ENCODE measurements at regions not wholly inside any gene's neighbourhood (a gene's known extent, or its start where the extent isn't known, plus 50 kb on each side); places are given as distances from the start of the nearest gene placed in this dataset.

DNA sequence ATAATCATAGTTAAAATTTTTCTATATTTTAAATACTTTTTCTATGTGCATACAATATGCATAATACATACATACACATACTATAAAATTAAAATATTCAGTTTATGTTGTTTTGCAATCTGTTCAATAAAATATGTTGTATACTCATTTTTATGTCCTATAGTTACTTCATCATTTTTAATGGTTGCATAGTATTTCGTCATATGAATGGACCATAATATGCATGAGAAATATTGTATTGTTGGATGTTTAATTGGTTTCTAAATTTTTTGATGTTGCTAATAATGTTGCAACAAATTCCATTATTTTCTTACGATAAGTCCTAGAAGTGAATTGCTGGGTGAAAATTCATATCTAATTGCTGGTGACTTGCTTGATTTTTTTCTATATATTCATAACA is 211.5 kb upstream of the GCFC2 start:
- TF ChIP-seq EZH2 (IDR thresholded peaks at IDR 0.05; ENCODE audit: low read length, unreplicated experiment): no peak
- no peak for TF ChIP-seq EZH2phosphoT487 (IDR thresholded peaks at IDR 0.05; ENCODE audit: borderline replicate concordance, low read length)
- TF ChIP-seq, protein P1, sequence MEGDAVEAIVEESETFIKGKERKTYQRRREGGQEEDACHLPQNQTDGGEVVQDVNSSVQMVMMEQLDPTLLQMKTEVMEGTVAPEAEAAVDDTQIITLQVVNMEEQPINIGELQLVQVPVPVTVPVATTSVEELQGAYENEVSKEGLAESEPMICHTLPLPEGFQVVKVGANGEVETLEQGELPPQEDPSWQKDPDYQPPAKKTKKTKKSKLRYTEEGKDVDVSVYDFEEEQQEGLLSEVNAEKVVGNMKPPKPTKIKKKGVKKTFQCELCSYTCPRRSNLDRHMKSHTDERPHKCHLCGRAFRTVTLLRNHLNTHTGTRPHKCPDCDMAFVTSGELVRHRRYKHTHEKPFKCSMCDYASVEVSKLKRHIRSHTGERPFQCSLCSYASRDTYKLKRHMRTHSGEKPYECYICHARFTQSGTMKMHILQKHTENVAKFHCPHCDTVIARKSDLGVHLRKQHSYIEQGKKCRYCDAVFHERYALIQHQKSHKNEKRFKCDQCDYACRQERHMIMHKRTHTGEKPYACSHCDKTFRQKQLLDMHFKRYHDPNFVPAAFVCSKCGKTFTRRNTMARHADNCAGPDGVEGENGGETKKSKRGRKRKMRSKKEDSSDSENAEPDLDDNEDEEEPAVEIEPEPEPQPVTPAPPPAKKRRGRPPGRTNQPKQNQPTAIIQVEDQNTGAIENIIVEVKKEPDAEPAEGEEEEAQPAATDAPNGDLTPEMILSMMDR (conservative IDR thresholded peaks at IDR 0.05; ENCODE audit: low read depth, low read length): no peak
- peaks cover 25% of the 10 kb centered on the region for H3K27me3 ChIP-seq (ENCODE audit: low read length)
- no peaks in the 10 kb centered on the region for H3F3A ChIP-seq (ENCODE audit: low read length, unreplicated experiment)
- no peaks in the 10 kb centered on the region for H3K79me2 ChIP-seq (ENCODE audit: low read length)
- no peaks in the 10 kb centered on the region for H3K4me1 ChIP-seq (ENCODE audit: insufficient read depth, low read length)
- no peak overlapping the region for H3K4me2 ChIP-seq (ENCODE audit: low read length)
- H3K36me3 ChIP-seq (ENCODE audit: low read depth, low read length): no peaks in the 10 kb centered on the region
- H3K27ac ChIP-seq (ENCODE audit: low read length): no peak overlapping the region
- no peaks in the 10 kb centered on the region for H3K9me2 ChIP-seq (replicated peaks; ENCODE audit: low read length)
- no peak overlapping the region for H3K4me3 ChIP-seq (ENCODE audit: low read length)
- no peak overlapping the region for H3K9ac ChIP-seq (ENCODE audit: low read length)
- no peaks in the 10 kb centered on the region for H4K20me1 ChIP-seq (ENCODE audit: low read length)
- no peak overlapping the region for H2AFZ ChIP-seq (ENCODE audit: low read length)
- BruUV-seq (replicated peaks): no TSS peak
- ChIA-PET POLR2A (ENCODE audit: unreplicated experiment) (no interaction called here), CTCF (no interaction called here)
- intact Hi-C loops (cut with micrococcal nuclease): no loop called here
- no peaks in the 10 kb centered on the region for H3K9me3 ChIP-seq (ENCODE audit: low read length)
- no peak for ATAC-seq
- DNase-seq: no peak

DNA sequence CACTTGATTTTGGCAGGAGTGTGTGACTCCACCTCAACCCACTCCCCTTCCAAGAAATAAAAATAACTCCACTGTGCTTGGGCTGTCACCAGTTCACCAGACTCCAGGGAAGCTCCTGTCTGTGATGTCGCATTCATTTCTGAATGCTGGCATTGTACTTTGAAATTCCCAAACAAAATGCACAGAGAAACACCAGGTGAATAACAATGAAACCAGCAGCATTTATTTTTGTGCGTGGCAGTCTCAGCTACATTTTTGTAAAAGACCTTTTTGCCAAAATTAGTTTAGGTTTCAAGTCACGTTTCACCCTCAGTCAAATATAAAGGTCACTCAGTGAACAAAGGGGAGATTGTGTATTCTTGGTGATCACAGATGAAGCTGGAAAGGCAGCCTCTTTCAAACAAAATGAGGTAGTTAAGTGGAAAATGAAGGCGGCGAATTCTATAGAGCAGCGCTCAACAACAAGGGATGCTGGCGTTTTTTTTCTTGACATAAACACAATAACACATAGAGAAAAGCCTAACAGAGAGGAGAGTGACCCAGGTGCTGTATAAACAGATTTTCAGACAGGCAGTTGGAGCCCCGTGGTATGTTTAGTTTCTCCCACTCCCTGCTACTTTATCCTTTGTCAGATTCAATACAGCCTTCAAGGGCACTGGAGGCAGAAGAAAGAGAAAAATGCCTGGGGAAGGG is 210.3 kb upstream of the GCFC2 start:
- no peaks in the 10 kb centered on the region for H3K9me2 ChIP-seq (replicated peaks; ENCODE audit: low read length)
- POLR2A ChIA-PET (ENCODE audit: unreplicated experiment): no interaction called here
- no peaks in the 10 kb centered on the region for H3K79me2 ChIP-seq (ENCODE audit: low read length)
- CTCF ChIA-PET: no interaction called here
- BruUV-seq (replicated peaks): no TSS peak
- H3K27me3 ChIP-seq (ENCODE audit: low read length): peaks cover 25% of the 10 kb centered on the region
- ATAC-seq (no peak), DNase-seq (no peak)
- no peaks in the 10 kb centered on the region for H3F3A ChIP-seq (ENCODE audit: low read length, unreplicated experiment)
- no peak overlapping the region for H2AFZ ChIP-seq (ENCODE audit: low read length)
- H3K4me2 ChIP-seq (ENCODE audit: low read length): no peak overlapping the region
- TF ChIP-seq, protein P1 (conservative IDR thresholded peaks at IDR 0.05; ENCODE audit: low read depth, low read length): no peak
- TF ChIP-seq EZH2phosphoT487 (IDR thresholded peaks at IDR 0.05; ENCODE audit: borderline replicate concordance, low read length): no peak
- no peak for TF ChIP-seq EZH2 (IDR thresholded peaks at IDR 0.05; ENCODE audit: low read length, unreplicated experiment)
- no peaks in the 10 kb centered on the region for H3K9me3 ChIP-seq (ENCODE audit: low read length)
- no peak overlapping the region for H3K27ac ChIP-seq (ENCODE audit: low read length)
- intact Hi-C loops (cut with micrococcal nuclease): no loop called here
- no peak overlapping the region for H3K9ac ChIP-seq (ENCODE audit: low read length)
- no peaks in the 10 kb centered on the region for H4K20me1 ChIP-seq (ENCODE audit: low read length)
- no peaks in the 10 kb centered on the region for H3K36me3 ChIP-seq (ENCODE audit: low read depth, low read length)
- no peak overlapping the region for H3K4me3 ChIP-seq (ENCODE audit: low read length)
- no peaks in the 10 kb centered on the region for H3K4me1 ChIP-seq (ENCODE audit: insufficient read depth, low read length)

DNA sequence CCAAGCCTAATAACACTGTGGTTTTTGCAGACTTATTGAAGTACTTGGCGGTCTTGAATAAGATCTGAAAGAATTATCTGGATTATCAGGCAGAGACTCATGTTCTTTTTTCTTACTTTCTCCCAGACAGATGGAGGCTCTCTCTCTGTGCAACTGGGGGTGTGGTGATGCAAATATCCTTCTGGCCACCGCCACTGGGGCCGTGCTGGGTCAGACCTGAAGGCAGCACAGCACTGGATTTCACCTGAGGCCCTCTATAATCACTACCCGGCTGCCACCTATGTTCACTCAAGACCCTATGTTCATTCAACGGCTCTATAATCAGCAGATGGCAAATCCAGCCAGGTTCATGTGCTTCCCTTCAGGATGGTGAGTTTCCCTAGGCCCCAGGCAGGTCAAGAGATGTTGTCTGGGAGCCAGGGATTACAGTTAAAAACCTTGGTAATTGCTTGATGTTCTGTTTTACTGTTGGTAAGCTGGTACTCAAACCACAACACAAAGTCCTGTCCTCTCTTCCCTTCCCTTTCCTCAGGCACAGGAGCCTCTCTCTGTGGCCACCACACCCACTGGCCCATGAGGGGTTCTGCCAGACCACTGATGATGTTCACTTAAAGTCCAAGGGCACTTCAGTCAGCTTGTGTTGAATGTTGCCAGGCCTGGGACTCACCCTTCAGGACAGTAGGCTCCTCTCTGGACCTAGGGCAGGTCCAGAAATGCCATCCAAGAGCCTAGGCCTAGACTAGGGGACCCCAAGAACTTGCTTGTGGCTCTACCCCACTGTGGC is 205.3 kb upstream of the GCFC2 start:
- Histone ChIP-seq H3K9ac (ENCODE audit: low read length) (no peak overlapping the region), H3K9me3 (ENCODE audit: low read length) (no peaks in the 10 kb centered on the region), H3K36me3 (ENCODE audit: low read depth, low read length) (no peaks in the 10 kb centered on the region), H3K79me2 (ENCODE audit: low read length) (no peaks in the 10 kb centered on the region), H3K27me3 (ENCODE audit: low read length) (peaks cover 16% of the 10 kb centered on the region), H3K27ac (ENCODE audit: low read length) (no peak overlapping the region), H2AFZ (ENCODE audit: low read length) (no peak overlapping the region), H3K4me3 (ENCODE audit: low read length) (no peak overlapping the region), H3K4me1 (ENCODE audit: insufficient read depth, low read length) (no peaks in the 10 kb centered on the region), H3K9me2 (replicated peaks; ENCODE audit: low read length) (no peaks in the 10 kb centered on the region), H3F3A (ENCODE audit: low read length, unreplicated experiment) (no peaks in the 10 kb centered on the region), H3K4me2 (ENCODE audit: low read length) (no peak overlapping the region), H4K20me1 (ENCODE audit: low read length) (no peaks in the 10 kb centered on the region)
- ATAC-seq (no peak), DNase-seq (no peak)
- POLR2A ChIA-PET (ENCODE audit: unreplicated experiment): no interaction called here
- intact Hi-C loops (cut with micrococcal nuclease): no loop called here
- no TSS peak for BruUV-seq (replicated peaks)
- TF ChIP-seq EZH2 (IDR thresholded peaks at IDR 0.05; ENCODE audit: low read length, unreplicated experiment): no peak
- TF ChIP-seq EZH2phosphoT487 (IDR thresholded peaks at IDR 0.05; ENCODE audit: borderline replicate concordance, low read length): no peak
- TF ChIP-seq, protein P1 (conservative IDR thresholded peaks at IDR 0.05; ENCODE audit: low read depth, low read length): no peak
- CTCF ChIA-PET: no interaction called here
